GM12878 (cell line): ENCODE measurements at regions not wholly inside any gene's neighbourhood (a gene's known extent, or its start where the extent isn't known, plus 50 kb on each side); places are given as distances from the start of the nearest gene placed in this dataset.

Experiments used
- EGR1 ChIP-seq, 2 experiments: IDR thresholded peaks; 1 replicate in 1 of 2; 2 replicates in 1 of 2; pipeline ENCODE4 v1.6.1; 2011 to 2012; ENCODE audit warnings: low read depth in 2 of 2, low read length in 2 of 2, borderline replicate concordance in 1 of 2, mild to moderate bottlenecking in 1 of 2, moderate library complexity in 1 of 2
- SUZ12 ChIP-seq: fragments of 200-600 bp; sonication (generic); IDR thresholded peaks from one replicate; pipeline ENCODE4 v1.6.1; 2018; ENCODE audit warnings: antibody characterized with exemption, mild to moderate bottlenecking; ENCODE audit not compliant: unreplicated experiment

DNA sequence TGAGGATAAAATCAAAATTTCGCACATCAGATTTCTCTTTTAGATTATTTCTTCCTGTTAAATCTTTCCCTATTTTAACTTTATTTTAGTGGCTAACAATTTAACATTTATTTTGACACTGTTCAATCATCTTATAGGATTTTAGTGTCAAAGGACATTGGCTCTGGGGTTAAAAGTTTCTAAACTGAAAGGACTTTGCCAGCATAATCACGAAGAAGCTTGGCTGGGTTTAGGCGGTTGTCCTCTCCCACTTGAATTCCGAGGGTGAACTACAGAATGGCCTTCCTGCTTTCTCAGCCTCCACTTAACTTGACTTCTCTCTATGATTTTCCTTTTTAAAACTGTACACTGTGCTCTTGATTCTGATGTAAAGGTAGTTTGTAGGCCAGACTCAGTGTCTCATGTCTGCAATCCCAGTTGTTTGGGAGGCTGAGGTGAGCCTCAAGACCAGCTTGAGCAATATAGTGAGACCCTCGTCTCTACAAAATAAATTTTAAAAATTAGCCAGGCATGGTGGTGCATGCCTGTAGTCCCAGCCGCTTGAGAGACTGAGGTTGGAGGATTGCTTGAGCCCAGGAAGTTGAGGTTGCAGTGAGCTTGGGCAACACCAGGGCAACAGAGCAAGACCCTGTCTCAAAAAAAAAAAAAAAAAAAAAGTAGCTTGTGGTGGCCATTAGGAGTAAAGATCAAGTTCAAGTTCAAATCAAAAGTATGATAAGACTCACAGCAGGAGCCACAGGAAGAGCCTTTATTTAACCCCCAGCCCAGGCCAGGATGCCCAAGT, 54.8 kb upstream of the KATNAL1 start:
- no peak for TF ChIP-seq SUZ12
- no peak for TF ChIP-seq EGR1 (IDR thresholded peaks at IDR 0.05; ENCODE audit: borderline replicate concordance in 1 of 2, low read depth in 2 of 2, low read length in 2 of 2)
